NB4 (cell line): ENCODE measurements at regions not wholly inside any gene's neighbourhood (a gene's known extent, or its start where the extent isn't known, plus 50 kb on each side); places are given as distances from the start of the nearest gene placed in this dataset.

Experiments used
- DNase-seq: peaks from one replicate; pipeline ENCODE4 v3.0.0; 2010; ENCODE audit warnings: low read depth
- H3K4me3 ChIP-seq: one replicate; pipeline ENCODE4 v1.5.1; 2011; ENCODE audit warnings: mild to moderate bottlenecking, low read depth, low read length, moderate library complexity
- CTCF ChIP-seq: IDR thresholded peaks from one replicate; pipeline ENCODE4 v1.5.1; 2012; ENCODE audit warnings: low read depth, low read length
- MAX ChIP-seq: IDR thresholded peaks from 2 replicates; pipeline ENCODE4 v1.6.1; 2011; ENCODE audit warnings: low read depth, low read length
- MYC ChIP-seq: IDR thresholded peaks from 2 replicates; pipeline ENCODE4 v1.6.1; 2011; ENCODE audit warnings: low read depth, low read length
- POLR2A ChIP-seq: IDR thresholded peaks from 2 replicates; pipeline ENCODE4 v1.6.1; 2011; ENCODE audit warnings: mild to moderate bottlenecking; ENCODE audit not compliant: insufficient read length; ENCODE audit errors: extremely low read depth

GRCh38 chr2:4130651-4131050 lies 427.3 kb downstream of the DCDC2C start:
- no peak overlapping the region for H3K4me3 ChIP-seq
- no peak for DNase-seq
- TF ChIP-seq MAX (no peak), POLR2A (no peak), MYC (no peak), CTCF (no peak)

GRCh38 chr2:4134551-4135550 lies 431.5 kb downstream of the DCDC2C start:
- no peak for DNase-seq
- H3K4me3 ChIP-seq: no peak overlapping the region
- no peak for TF ChIP-seq MYC
- TF ChIP-seq CTCF: no peak
- TF ChIP-seq POLR2A: no peak
- no peak for TF ChIP-seq MAX

GRCh38 chr2:4135765-4136164 lies 432.4 kb downstream of the DCDC2C start:
- TF ChIP-seq CTCF: no peak
- TF ChIP-seq MYC: no peak
- TF ChIP-seq POLR2A: no peak
- TF ChIP-seq MAX: no peak
- DNase-seq: no peak
- no peak overlapping the region for H3K4me3 ChIP-seq

GRCh38 chr2:4139316-4139715 lies 435.9 kb downstream of the DCDC2C start:
- no peak for DNase-seq
- TF ChIP-seq MYC (no peak), MAX (no peak), CTCF (no peak), POLR2A (no peak)
- H3K4me3 ChIP-seq: no peak overlapping the region

- H3K4me3 ChIP-seq: no peak overlapping the region
- TF ChIP-seq CTCF (no peak), MAX (no peak), POLR2A (no peak), MYC (no peak)
- no peak for DNase-seq
Observed at GRCh38 chr2:4139731-4140130, 436.4 kb downstream of the DCDC2C start.
